Natural killer cell (primary cell): ENCODE measurements at regions not wholly inside any gene's neighbourhood (a gene's known extent, or its start where the extent isn't known, plus 50 kb on each side); places are given as distances from the start of the nearest gene placed in this dataset.
"Not testable (repeated sequence)": the region's sequence is repeated elsewhere in the genome, so short reads cannot be mapped to it uniquely, and the experiment has no call there.

ENCODE experiments used
- ATAC-seq, 3 donors: fragments of 150-1000 bp in 2 of 3; fragments of 200-7000 bp in 1 of 3; cut with Tn5 transposase; 1 replicate in 1 of 3; 2 replicates in 2 of 3; pipeline ENCODE4 v1.10.0; 2021; ENCODE audit warnings: mild to moderate bottlenecking in 2 of 3, moderate library complexity in 2 of 3
- DNase-seq, 2 donors: peaks; one replicate each; pipeline versions ENCODE4 v3.0.0 to v3.0.0-alpha.2; 2013 to 2021; ENCODE audit warnings: mixed read lengths in 1 of 2
- H3K27ac ChIP-seq: one replicate; pipeline ENCODE4 v1.5.1; 2013; ENCODE audit warnings: mild to moderate bottlenecking, low read length
- H3K27me3 ChIP-seq: one replicate; pipeline ENCODE4 v1.6.1; 2013; ENCODE audit warnings: low read length; ENCODE audit not compliant: control insufficient read depth, insufficient read depth
- H3K36me3 ChIP-seq: one replicate; pipeline ENCODE4 v1.6.1; 2013; ENCODE audit warnings: low read length; ENCODE audit not compliant: control insufficient read depth, insufficient read depth
- H3K4me1 ChIP-seq: one replicate; pipeline ENCODE4 v1.6.1; 2013; ENCODE audit warnings: low read length; ENCODE audit not compliant: control insufficient read depth, insufficient read depth
- H3K4me3 ChIP-seq: one replicate; pipeline ENCODE4 v1.5.1; 2013; ENCODE audit warnings: low read length
- H3K9me3 ChIP-seq: one replicate; pipeline ENCODE4 v1.6.1; 2013; ENCODE audit warnings: low read length; ENCODE audit not compliant: control insufficient read depth, insufficient read depth
- H3K27ac Mint-ChIP-seq, 2 donors: one replicate each; pipeline ENCODE4 v1.8.0; 2022; ENCODE audit warnings: mild to moderate bottlenecking in 2 of 2, mixed read lengths in 2 of 2, moderate library complexity in 1 of 2
- H3K27me3 Mint-ChIP-seq, 2 donors: one replicate each; pipeline ENCODE4 v1.8.0; 2022; ENCODE audit warnings: low read depth in 2 of 2, mixed read lengths in 2 of 2
- H3K36me3 Mint-ChIP-seq: one replicate; pipeline ENCODE4 v1.8.0; 2022; ENCODE audit warnings: mixed read lengths
- H3K4me1 Mint-ChIP-seq, 2 donors: one replicate each; pipeline ENCODE4 v1.8.0; 2022; ENCODE audit warnings: mixed read lengths in 2 of 2
- H3K4me3 Mint-ChIP-seq: one replicate; pipeline ENCODE4 v1.8.0; 2022; ENCODE audit warnings: mild to moderate bottlenecking, moderate library complexity, mixed read lengths
- H3K9me3 Mint-ChIP-seq, 2 donors: one replicate each; pipeline ENCODE4 v1.8.0; 2022; ENCODE audit warnings: mixed read lengths in 2 of 2
- CTCF ChIP-seq: fragments of 200-600 bp; IDR thresholded peaks from one replicate; pipeline ENCODE4 v1.8.0; 2022; ENCODE audit warnings: antibody characterized with exemption
- WGBS: methylation state at CpG from one replicate; pipeline ENCODE4 v1.1.7; 2013; ENCODE audit warnings: missing lambda C conversion rate; ENCODE audit not compliant: insufficient coverage; 5-methylcytosine and 5-hydroxymethylcytosine counted together
- intact Hi-C: fragments of 100-400 bp; cut with micrococcal nuclease; formaldehyde crosslinking; loops from one replicate; pipeline ENCODE4 v1.14.2; 2022

GRCh38 chr11:134944131-134944530 lies 532.1 kb upstream of the B3GAT1 start:
- H3K36me3 ChIP-seq = no peaks in the 10 kb centered on the region
- Mint-ChIP-seq H3K9me3 (no peaks in the 10 kb centered on the region), H3K27me3 (peaks cover 0 to 6% of the 10 kb centered on the region in 2 donors), H3K36me3 (no peaks in the 10 kb centered on the region), H3K27ac (no peak overlapping the region), H3K4me1 (no peaks in the 10 kb centered on the region), H3K4me3 (no peak overlapping the region)
- no peak for DNase-seq
- H3K9me3 ChIP-seq = no peaks in the 10 kb centered on the region
- WGBS = 66% methylated on average over 5 of the region's 5 CpGs
- no peak for TF ChIP-seq CTCF
- ATAC-seq = no peak
- no peaks in the 10 kb centered on the region for H3K27me3 ChIP-seq
- H3K4me1 ChIP-seq = no peaks in the 10 kb centered on the region
- H3K27ac ChIP-seq = no peak overlapping the region
- H3K4me3 ChIP-seq = no peak overlapping the region
- intact Hi-C loops = no loop called here

GRCh38 chr11:134943544-134943943 lies 531.5 kb upstream of the B3GAT1 start:
- DNase-seq (no peak), ATAC-seq (no peak)
- Mint-ChIP-seq H3K9me3 (no peaks in the 10 kb centered on the region), H3K27ac (no peak overlapping the region), H3K4me3 (no peak overlapping the region), H3K4me1 (no peaks in the 10 kb centered on the region), H3K36me3 (no peaks in the 10 kb centered on the region), H3K27me3 (peaks cover 0 to 1% of the 10 kb centered on the region in 2 donors)
- Histone ChIP-seq H3K36me3 (no peaks in the 10 kb centered on the region), H3K27ac (no peak overlapping the region), H3K9me3 (no peaks in the 10 kb centered on the region), H3K4me3 (no peak overlapping the region), H3K4me1 (no peaks in the 10 kb centered on the region), H3K27me3 (no peaks in the 10 kb centered on the region)
- 83% methylated on average over 6 of the region's 6 CpGs for WGBS
- TF ChIP-seq CTCF = no peak
- intact Hi-C loops = no loop called here

- TF ChIP-seq CTCF = no peak
- Mint-ChIP-seq H3K4me1 (no peaks in the 10 kb centered on the region), H3K27me3 (no peaks in the 10 kb centered on the region), H3K4me3 (no peak overlapping the region), H3K27ac (no peak overlapping the region), H3K9me3 (no peaks in the 10 kb centered on the region), H3K36me3 (no peaks in the 10 kb centered on the region)
- no peak for ATAC-seq
- Histone ChIP-seq H3K27ac (no peak overlapping the region), H3K27me3 (no peaks in the 10 kb centered on the region), H3K36me3 (no peaks in the 10 kb centered on the region), H3K4me1 (no peaks in the 10 kb centered on the region), H3K4me3 (no peak overlapping the region), H3K9me3 (no peaks in the 10 kb centered on the region)
- intact Hi-C loops = no loop called here
- 83% methylated on average over 10 of the region's 12 CpGs for WGBS
- no peak for DNase-seq
Measured at GRCh38 chr11:134942681-134943080, 530.6 kb upstream of the B3GAT1 start.

GRCh38 chr11:134941936-134942600 lies 530.0 kb upstream of the B3GAT1 start:
- H3K27ac ChIP-seq, H3K27ac Mint-ChIP-seq, H3K27me3 ChIP-seq, H3K9me3 ChIP-seq, H3K36me3 Mint-ChIP-seq, H3K4me1 ChIP-seq, H3K27me3 Mint-ChIP-seq, H3K4me1 Mint-ChIP-seq, DNase-seq, H3K4me3 Mint-ChIP-seq, H3K4me3 ChIP-seq, H3K9me3 Mint-ChIP-seq, H3K36me3 ChIP-seq, ATAC-seq, intact Hi-C loops: not testable (repeated sequence)
- 46% methylated on average over 14 of the region's 18 CpGs for WGBS
